HAP-1 (cell line): ENCODE measurements at regions not wholly inside any gene's neighbourhood (a gene's known extent, or its start where the extent isn't known, plus 50 kb on each side); places are given as distances from the start of the nearest gene placed in this dataset.

Experiments used
- DNase-seq, 2 experiments: peaks; one replicate each; pipeline ENCODE4 v3.0.0-alpha.2; 2016 to 2020; ENCODE audit warnings: low spot score in 2 of 2
- H3K27me3 ChIP-seq: fragments of 250-450 bp; sonication (Bioruptor Pico); 2 replicates; pipeline ENCODE4 v1.5.1; 2020; ENCODE audit warnings: low read depth, mild to moderate bottlenecking, moderate library complexity
- H3K36me3 ChIP-seq: fragments of 250-450 bp; sonication (Bioruptor Pico); replicated peaks from 2 replicates; pipeline ENCODE4 v1.5.1; 2020; ENCODE audit warnings: mild to moderate bottlenecking
- H3K4me1 ChIP-seq: fragments of 250-450 bp; sonication (Bioruptor Pico); 2 replicates; pipeline ENCODE4 v1.5.1; 2020; ENCODE audit warnings: mild to moderate bottlenecking
- H3K4me3 ChIP-seq: fragments of 250-450 bp; sonication (Bioruptor Pico); 2 replicates; pipeline ENCODE4 v1.5.1; 2020; ENCODE audit warnings: mild to moderate bottlenecking, moderate library complexity
- H3K9me3 ChIP-seq: fragments of 250-450 bp; sonication (Bioruptor Pico); 2 replicates; pipeline ENCODE4 v1.5.1; 2020; ENCODE audit warnings: mild to moderate bottlenecking, moderate library complexity
- in situ Hi-C: fragments of 300-500 bp; cut with MboI; formaldehyde crosslinking; loops from 3 replicates; pipeline ENCODE4 v1.14.3; 2020; ENCODE audit warnings: low sequenced_read_pairs, inconsistent platforms, mixed read lengths

GRCh38 chr18:61677435-61677970, 215.3 kb downstream of the RNF152 start:
- no peaks in the 10 kb centered on the region for H3K27me3 ChIP-seq
- H3K36me3 ChIP-seq = no peaks in the 10 kb centered on the region
- DNase-seq = no peak
- H3K9me3 ChIP-seq = 0 out of 2 replicates have a peak, but pooled peaks cover 3% of the 10 kb centered on the region
- no peak overlapping the region for H3K4me3 ChIP-seq
- no peaks in the 10 kb centered on the region for H3K4me1 ChIP-seq
- in situ Hi-C loops = no loop called here

GRCh38 chr18:61676773-61677434, 215.9 kb downstream of the RNF152 start:
- Histone ChIP-seq H3K27me3 (peaks cover 6% of the 10 kb centered on the region; the same call in 1 of the 2 replicates), H3K4me1 (no peaks in the 10 kb centered on the region)
- in situ Hi-C loops = no loop called here

GRCh38 chr18:61669320-61669719, 223.5 kb downstream of the RNF152 start:
- Histone ChIP-seq H3K4me1 (peaks cover 1% of the 10 kb centered on the region; the same call in 1 of the 2 replicates), H3K27me3 (peaks cover 7% of the 10 kb centered on the region; the same call in 1 of the 2 replicates), H3K4me3 (no peak overlapping the region), H3K9me3 (no peaks in the 10 kb centered on the region), H3K36me3 (no peaks in the 10 kb centered on the region)
- in situ Hi-C loops = no loop called here
- no peak for DNase-seq

More at GRCh38 chr18:61676773-61677434, 215.9 kb downstream of the RNF152 start:
- Histone ChIP-seq H3K9me3 (0 out of 2 replicates have a peak, but pooled peaks cover 3% of the 10 kb centered on the region), H3K36me3 (no peaks in the 10 kb centered on the region), H3K4me3 (no peak overlapping the region)
- no peak for DNase-seq

- H3K9me3 ChIP-seq = peaks cover 4% of the 10 kb centered on the region; the same call in 1 of the 2 replicates
- no peak for DNase-seq
- peaks cover 24% of the 10 kb centered on the region for H3K4me1 ChIP-seq
- no peak overlapping the region for H3K4me3 ChIP-seq
- in situ Hi-C loops = no loop called here
- no peaks in the 10 kb centered on the region for H3K36me3 ChIP-seq
- H3K27me3 ChIP-seq = peaks cover 3% of the 10 kb centered on the region; the same call in 1 of the 2 replicates
These were observed 225.8 kb downstream of the RNF152 start for GRCh38 chr18:61666876-61667590.

GRCh38 chr18:61664419-61665084, 228.3 kb downstream of the RNF152 start:
- H3K9me3 ChIP-seq = peaks cover 5% of the 10 kb centered on the region; the same call in 1 of the 2 replicates
- DNase-seq = no peak
- H3K27me3 ChIP-seq = no peaks in the 10 kb centered on the region
- peaks cover 27% of the 10 kb centered on the region for H3K4me1 ChIP-seq
- in situ Hi-C loops = no loop called here
- H3K36me3 ChIP-seq = no peaks in the 10 kb centered on the region
- no peak overlapping the region for H3K4me3 ChIP-seq

GRCh38 chr18:61662726-61663125, 230.1 kb downstream of the RNF152 start:
- in situ Hi-C loops = no loop called here
- Histone ChIP-seq H3K27me3 (no peaks in the 10 kb centered on the region), H3K4me1 (peaks cover 27% of the 10 kb centered on the region), H3K4me3 (no peak overlapping the region), H3K36me3 (no peaks in the 10 kb centered on the region), H3K9me3 (peaks cover 5% of the 10 kb centered on the region; the same call in 1 of the 2 replicates)
- DNase-seq = peak; percentile 10 to 68

GRCh38 chr18:61658431-61658830, 234.4 kb downstream of the RNF152 start:
- no peak for DNase-seq
- Histone ChIP-seq H3K36me3 (no peaks in the 10 kb centered on the region), H3K4me1 (peaks cover 17% of the 10 kb centered on the region), H3K4me3 (no peak overlapping the region), H3K27me3 (no peaks in the 10 kb centered on the region), H3K9me3 (peaks cover 5% of the 10 kb centered on the region; the same call in 1 of the 2 replicates)
- in situ Hi-C loops = no loop called here

- peaks cover 2% of the 10 kb centered on the region; the same call in 1 of the 2 replicates for H3K9me3 ChIP-seq
- no peaks in the 10 kb centered on the region for H3K27me3 ChIP-seq
- no peak for DNase-seq
- no peak overlapping the region for H3K4me3 ChIP-seq
- in situ Hi-C loops = no loop called here
- H3K4me1 ChIP-seq = peaks cover 4% of the 10 kb centered on the region
- no peaks in the 10 kb centered on the region for H3K36me3 ChIP-seq
These were observed 235.6 kb downstream of the RNF152 start for GRCh38 chr18:61657066-61657732.

GRCh38 chr18:61655630-61656029, 237.2 kb downstream of the RNF152 start:
- Histone ChIP-seq H3K9me3 (no peaks in the 10 kb centered on the region), H3K27me3 (no peaks in the 10 kb centered on the region), H3K36me3 (no peaks in the 10 kb centered on the region), H3K4me3 (no peak overlapping the region), H3K4me1 (no peaks in the 10 kb centered on the region)
- DNase-seq = no peak
- in situ Hi-C loops = no loop called here

GRCh38 chr18:61653823-61654551, 238.8 kb downstream of the RNF152 start:
- Histone ChIP-seq H3K4me3 (no peak overlapping the region), H3K4me1 (no peaks in the 10 kb centered on the region), H3K27me3 (no peaks in the 10 kb centered on the region), H3K9me3 (no peaks in the 10 kb centered on the region), H3K36me3 (no peaks in the 10 kb centered on the region)
- in situ Hi-C loops = no loop called here
- no peak for DNase-seq

GRCh38 chr18:61651880-61652268, 240.9 kb downstream of the RNF152 start:
- in situ Hi-C loops = no loop called here
- no peak for DNase-seq
- Histone ChIP-seq H3K4me3 (no peak overlapping the region), H3K9me3 (no peaks in the 10 kb centered on the region), H3K27me3 (no peaks in the 10 kb centered on the region), H3K4me1 (no peaks in the 10 kb centered on the region), H3K36me3 (no peaks in the 10 kb centered on the region)

GRCh38 chr18:61651145-61651879, 241.5 kb downstream of the RNF152 start:
- DNase-seq = no peak
- in situ Hi-C loops = no loop called here

More at GRCh38 chr18:61651145-61651879, 241.5 kb downstream of the RNF152 start:
- Histone ChIP-seq H3K36me3 (no peaks in the 10 kb centered on the region), H3K4me1 (no peaks in the 10 kb centered on the region), H3K9me3 (no peaks in the 10 kb centered on the region), H3K4me3 (no peak overlapping the region), H3K27me3 (no peaks in the 10 kb centered on the region)
